H1 (cell line): ENCODE measurements at regions not wholly inside any gene's neighbourhood (a gene's known extent, or its start where the extent isn't known, plus 50 kb on each side); places are given as distances from the start of the nearest gene placed in this dataset.

ENCODE experiments used
- JUND ChIP-seq: IDR thresholded peaks from 2 replicates; pipeline ENCODE4 v1.6.1; 2011; ENCODE audit warnings: mild to moderate bottlenecking, improper control_type of control experiment, low read length
- NRF1 ChIP-seq: IDR thresholded peaks from 2 replicates; pipeline ENCODE4 v1.6.1; 2011; ENCODE audit warnings: mild to moderate bottlenecking, low read depth, low read length, improper control_type of control experiment
- SP1 ChIP-seq: IDR thresholded peaks from 2 replicates; pipeline ENCODE4 v1.6.1; 2011; ENCODE audit warnings: low read depth, low read length
- SP4 ChIP-seq: IDR thresholded peaks from 2 replicates; pipeline ENCODE4 v1.6.1; 2012; ENCODE audit warnings: low read length, inconsistent platforms

GRCh38 chrX:39945709-39946108 lies 152.0 kb downstream of the BCOR start (continued):
- TF ChIP-seq SP4: no peak
- no peak for TF ChIP-seq NRF1
- no peak for TF ChIP-seq JUND
- TF ChIP-seq SP1: no peak
